WTC11 (cell line): ENCODE measurements at regions not wholly inside any gene's neighbourhood (a gene's known extent, or its start where the extent isn't known, plus 50 kb on each side); places are given as distances from the start of the nearest gene placed in this dataset.
"Not testable (repeated sequence)": the region's sequence is repeated elsewhere in the genome, so short reads cannot be mapped to it uniquely, and the experiment has no call there.

Experiments
- ATAC-seq: fragments of 200-7000 bp; cut with Tn5 transposase; 2 replicates; pipeline ENCODE4 v1.10.0; 2021; ENCODE audit warnings: mild to moderate bottlenecking, moderate library complexity
- CTCF ChIA-PET: fragments of 300-600 bp; sonication (Branson Sonifier 250); formaldehyde crosslinking; loops from one replicate; lab custom pipeline; 2021; ENCODE audit warnings: antibody characterized with exemption; lab: Charles Lee
- POLR2A ChIA-PET: fragments of 350-600 bp; sonication (Branson Sonifier 250); formaldehyde crosslinking; loops from one replicate; lab custom pipeline; 2021; ENCODE audit warnings: antibody characterized with exemption; lab: Charles Lee
- DNase-seq: peaks from one replicate; pipeline ENCODE4 v3.0.0; 2021; ENCODE audit warnings: low spot score
- H3K27ac Mint-ChIP-seq: 2 replicates; pipeline ENCODE4 v1.8.0; 2021; ENCODE audit warnings: mixed read lengths
- H3K27me3 Mint-ChIP-seq: 2 replicates; pipeline ENCODE4 v1.8.0; 2021; ENCODE audit warnings: low read depth, mild to moderate bottlenecking, moderate library complexity, mixed read lengths
- H3K36me3 Mint-ChIP-seq: 2 replicates; pipeline ENCODE4 v1.8.0; 2021; ENCODE audit warnings: mixed read lengths
- H3K4me1 Mint-ChIP-seq: 2 replicates; pipeline ENCODE4 v1.8.0; 2022; ENCODE audit warnings: mixed read lengths
- H3K4me3 Mint-ChIP-seq: 2 replicates; pipeline ENCODE4 v1.8.0; 2021; ENCODE audit warnings: mild to moderate bottlenecking, moderate library complexity, mixed read lengths
- H3K9me3 Mint-ChIP-seq: 2 replicates; pipeline ENCODE4 v1.8.0; 2021; ENCODE audit warnings: mixed read lengths
- ATF1 ChIP-seq: sonication (generic); formaldehyde crosslinking; IDR thresholded peaks from 2 replicates; pipeline ENCODE4 v1.8.1; 2023; ENCODE audit warnings: mild to moderate bottlenecking, moderate library complexity, missing genetic modification reagents
- CBFB ChIP-seq: sonication (generic); formaldehyde crosslinking; IDR thresholded peaks from 2 replicates; pipeline ENCODE4 v1.8.1; 2022; ENCODE audit warnings: mild to moderate bottlenecking, low read depth, missing genetic modification reagents
- CTCF ChIP-seq: fragments of 200-600 bp; IDR thresholded peaks from 2 replicates; pipeline ENCODE4 v1.8.0; 2022; ENCODE audit warnings: antibody characterized with exemption
- EMX1 ChIP-seq: fragments of 250-450 bp; sonication (Bioruptor Pico); IDR thresholded peaks from 2 replicates; pipeline ENCODE4 v1.8.0; 2021; ENCODE audit warnings: mild to moderate bottlenecking
- FOXP4 ChIP-seq: sonication (generic); formaldehyde crosslinking; IDR thresholded peaks from 2 replicates; pipeline ENCODE4 v1.8.0; 2022; ENCODE audit warnings: mild to moderate bottlenecking, missing genetic modification reagents
- HMGA2 ChIP-seq: fragments of 250-450 bp; sonication (Bioruptor Pico); IDR thresholded peaks from 2 replicates; pipeline ENCODE4 v1.4.0; 2021; ENCODE audit warnings: mild to moderate bottlenecking, moderate library complexity
- IRF1 ChIP-seq: sonication (generic); formaldehyde crosslinking; IDR thresholded peaks from 2 replicates; pipeline ENCODE4 v1.8.0; 2023; ENCODE audit warnings: missing genetic modification reagents
- MAX ChIP-seq: sonication (generic); formaldehyde crosslinking; IDR thresholded peaks from 2 replicates; pipeline ENCODE4 v1.8.0; 2022; ENCODE audit warnings: mild to moderate bottlenecking, missing genetic modification reagents
- NFATC4 ChIP-seq: fragments of 250-450 bp; sonication (Bioruptor Pico); IDR thresholded peaks from 2 replicates; pipeline ENCODE4 v1.9.0; 2021; ENCODE audit warnings: mild to moderate bottlenecking
- NR1H2 ChIP-seq: sonication (generic); formaldehyde crosslinking; IDR thresholded peaks from 2 replicates; pipeline ENCODE4 v1.9.0; 2021; ENCODE audit warnings: mild to moderate bottlenecking, moderate library complexity, missing genetic modification reagents
- PRDM15 ChIP-seq: sonication (generic); formaldehyde crosslinking; IDR thresholded peaks from 2 replicates; pipeline ENCODE4 v1.8.0; 2022; ENCODE audit warnings: missing genetic modification reagents
- SMAD4 ChIP-seq: sonication (generic); formaldehyde crosslinking; IDR thresholded peaks from 2 replicates; pipeline ENCODE4 v1.8.0; 2022; ENCODE audit warnings: mild to moderate bottlenecking, missing genetic modification reagents
- SOX15 ChIP-seq: fragments of 250-450 bp; sonication (Bioruptor Pico); IDR thresholded peaks from 2 replicates; pipeline ENCODE4 v1.9.0; 2021; ENCODE audit warnings: mild to moderate bottlenecking
- STAT6 ChIP-seq: sonication (generic); formaldehyde crosslinking; conservative IDR thresholded peaks from 2 replicates; pipeline ENCODE4 v1.8.1; 2023; ENCODE audit warnings: mild to moderate bottlenecking, low read depth, missing genetic modification reagents, moderate library complexity
- TP53 ChIP-seq: sonication (generic); formaldehyde crosslinking; IDR thresholded peaks from 2 replicates; pipeline ENCODE4 v1.8.1; 2023; ENCODE audit warnings: mild to moderate bottlenecking, missing genetic modification reagents
- ZBTB21 ChIP-seq: sonication (generic); formaldehyde crosslinking; IDR thresholded peaks from 2 replicates; pipeline ENCODE4 v1.8.1; 2023; ENCODE audit warnings: mild to moderate bottlenecking, missing genetic modification reagents, borderline replicate concordance
- ZNF219 ChIP-seq: sonication (generic); formaldehyde crosslinking; IDR thresholded peaks from 2 replicates; pipeline ENCODE4 v1.8.0; 2023; ENCODE audit warnings: missing genetic modification reagents, mild to moderate bottlenecking, borderline replicate concordance
- ZNF396 ChIP-seq: fragments of 250-450 bp; sonication (Bioruptor Pico); IDR thresholded peaks from 2 replicates; pipeline ENCODE4 v1.8.0; 2021; ENCODE audit warnings: mild to moderate bottlenecking, moderate library complexity, borderline replicate concordance
- ZSCAN18 ChIP-seq: fragments of 250-450 bp; sonication (Bioruptor Pico); IDR thresholded peaks from 2 replicates; pipeline ENCODE4 v2.1.2; 2022; ENCODE audit warnings: mild to moderate bottlenecking, moderate library complexity

- Mint-ChIP-seq H3K36me3 (peaks cover 4% of the 10 kb centered on the region), H3K9me3 (peaks cover 3% of the 10 kb centered on the region; the same call in 1 of the 2 replicates), H3K27ac (no peak overlapping the region), H3K4me1 (peaks cover 27% of the 10 kb centered on the region)
- ATAC-seq (no peak), DNase-seq (no peak)
- no peak for TF ChIP-seq NFATC4 (CRISPR knock-in tag)
- TF ChIP-seq EMX1, result no peak
- no peak for TF ChIP-seq SOX15 (CRISPR knock-in tag)
- TF ChIP-seq TP53 (CRISPR knock-in tag), result no peak
- TF ChIP-seq FOXP4, result no peak
- no peak for TF ChIP-seq MAX (CRISPR knock-in tag)
- TF ChIP-seq CBFB (CRISPR knock-in tag), result no peak
- TF ChIP-seq SMAD4 (CRISPR knock-in tag), result no peak
- TF ChIP-seq ZNF396 (CRISPR knock-in tag), result no peak
- no peak for TF ChIP-seq ZNF219 (CRISPR knock-in tag)
- TF ChIP-seq ZSCAN18 (CRISPR knock-in tag), result no peak
- TF ChIP-seq NR1H2 (CRISPR knock-in tag), result no peak
- no peak for TF ChIP-seq IRF1
- no peak for TF ChIP-seq HMGA2 (CRISPR knock-in tag)
- no peak for TF ChIP-seq ZBTB21 (CRISPR knock-in tag)
- no peak for TF ChIP-seq ATF1 (CRISPR knock-in tag)
- TF ChIP-seq CTCF, result no peak
- TF ChIP-seq, all 79 proteins: peak for 0
- Mint-ChIP-seq H3K27me3 (no peaks in the 10 kb centered on the region), H3K4me3 (no peak overlapping the region)
- ChIA-PET POLR2A (no interaction called here), CTCF (no interaction called here)
These were observed 522.7 kb upstream of the HTR2C start for GRCh38 chrX:114061226-114061625.

- DNase-seq (no peak), ATAC-seq (no peak)
- 0 out of 2 replicates have a peak, but pooled peaks have one; percentile 21 for TF ChIP-seq PRDM15 (CRISPR knock-in tag)
- TF ChIP-seq STAT6 (CRISPR knock-in tag), result no peak
- Mint-ChIP-seq H3K36me3 (no peaks in the 10 kb centered on the region), H3K27ac (peak overlapping the region; percentile 82; the same call in 1 of the 2 replicates), H3K9me3 (no peaks in the 10 kb centered on the region), H3K4me1 (peaks cover 27% of the 10 kb centered on the region), H3K27me3 (no peaks in the 10 kb centered on the region), H3K4me3 (no peak overlapping the region)
- ChIA-PET POLR2A (no interaction called here), CTCF (no interaction called here)
These were observed 524.9 kb upstream of the HTR2C start for GRCh38 chrX:114058988-114059418.

- POLR2A ChIA-PET, H3K27ac Mint-ChIP-seq, DNase-seq, CTCF ChIA-PET, H3K4me3 Mint-ChIP-seq, H3K27me3 Mint-ChIP-seq, H3K9me3 Mint-ChIP-seq, ATAC-seq, H3K36me3 Mint-ChIP-seq: not testable (repeated sequence)
- peaks cover 34% of the 10 kb centered on the region for H3K4me1 Mint-ChIP-seq
These were observed 526.5 kb upstream of the HTR2C start for GRCh38 chrX:114057422-114057821.
